DOHH2 (cell line): ENCODE measurements at regions not wholly inside any gene's neighbourhood (a gene's known extent, or its start where the extent isn't known, plus 50 kb on each side); places are given as distances from the start of the nearest gene placed in this dataset.

Experiments used
- EZH2phosphoT487 ChIP-seq: fragments of 200-600 bp; sonication (generic); IDR thresholded peaks from 2 replicates; pipeline ENCODE4 v1.6.1; 2017; ENCODE audit warnings: borderline replicate concordance, mild to moderate bottlenecking, antibody characterized with exemption, low read length, moderate library complexity, mixed read lengths
- TF ChIP-seq, protein P1 (sequence below): fragments of 200-600 bp; sonication (generic); IDR thresholded peaks from one replicate; pipeline ENCODE4 v1.5.1; 2014; ENCODE audit warnings: antibody characterized with exemption, mild to moderate bottlenecking, low read depth, low read length; ENCODE audit not compliant: poor library complexity, severe bottlenecking

DNA sequence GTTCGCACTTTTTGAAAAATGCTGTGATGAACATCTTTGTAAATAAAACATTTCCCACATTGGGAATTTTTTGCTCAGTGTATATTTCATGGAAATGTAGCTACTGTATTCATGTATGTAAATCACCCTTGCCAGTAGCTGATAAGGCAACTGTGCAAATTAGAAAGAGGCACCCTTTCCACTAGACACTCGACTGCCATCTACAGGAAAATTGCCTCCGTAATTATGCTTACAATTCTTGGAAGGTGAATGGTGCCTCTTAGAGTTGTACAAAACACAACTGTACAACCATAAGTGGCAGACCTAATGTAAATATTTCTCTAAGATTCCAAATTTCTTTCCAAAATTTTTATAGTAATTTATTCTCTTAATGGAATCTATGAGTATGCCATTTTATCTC, 491.7 kb downstream of the CCSER2 start:
- TF ChIP-seq, protein P1, sequence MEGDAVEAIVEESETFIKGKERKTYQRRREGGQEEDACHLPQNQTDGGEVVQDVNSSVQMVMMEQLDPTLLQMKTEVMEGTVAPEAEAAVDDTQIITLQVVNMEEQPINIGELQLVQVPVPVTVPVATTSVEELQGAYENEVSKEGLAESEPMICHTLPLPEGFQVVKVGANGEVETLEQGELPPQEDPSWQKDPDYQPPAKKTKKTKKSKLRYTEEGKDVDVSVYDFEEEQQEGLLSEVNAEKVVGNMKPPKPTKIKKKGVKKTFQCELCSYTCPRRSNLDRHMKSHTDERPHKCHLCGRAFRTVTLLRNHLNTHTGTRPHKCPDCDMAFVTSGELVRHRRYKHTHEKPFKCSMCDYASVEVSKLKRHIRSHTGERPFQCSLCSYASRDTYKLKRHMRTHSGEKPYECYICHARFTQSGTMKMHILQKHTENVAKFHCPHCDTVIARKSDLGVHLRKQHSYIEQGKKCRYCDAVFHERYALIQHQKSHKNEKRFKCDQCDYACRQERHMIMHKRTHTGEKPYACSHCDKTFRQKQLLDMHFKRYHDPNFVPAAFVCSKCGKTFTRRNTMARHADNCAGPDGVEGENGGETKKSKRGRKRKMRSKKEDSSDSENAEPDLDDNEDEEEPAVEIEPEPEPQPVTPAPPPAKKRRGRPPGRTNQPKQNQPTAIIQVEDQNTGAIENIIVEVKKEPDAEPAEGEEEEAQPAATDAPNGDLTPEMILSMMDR, result peak; percentile 37
- no peak for TF ChIP-seq EZH2phosphoT487
